IMR-90 (cell line): ENCODE measurements at regions not wholly inside any gene's neighbourhood (a gene's known extent, or its start where the extent isn't known, plus 50 kb on each side); places are given as distances from the start of the nearest gene placed in this dataset.
"Not testable (repeated sequence)": the region's sequence is repeated elsewhere in the genome, so short reads cannot be mapped to it uniquely, and the experiment has no call there.

Source experiments
- ATAC-seq: fragments of 200-7000 bp; cut with Tn5 transposase; 2 replicates; pipeline ENCODE4 v1.9.1; 2020; ENCODE audit warnings: low read depth, mild to moderate bottlenecking, moderate library complexity
- BruUV-seq: library from RNA; stranded (reverse); fragments of 400-500 nt; replicated peaks from 2 replicates; lab custom pipeline; 2021; lab: Mats Ljungman, UMichigan
- CTCF ChIA-PET: fragments of 300-600 bp; formaldehyde crosslinking; extraction: SDS; loops from one replicate; lab custom pipeline; 2021; ENCODE audit warnings: antibody characterized with exemption; lab: Yijun Ruan, JAX
- POLR2A ChIA-PET: fragments of 300-600 bp; sonication (Branson Sonifier 250); formaldehyde crosslinking; loops from one replicate; lab custom pipeline; 2022; ENCODE audit warnings: antibody characterized with exemption; ENCODE audit not compliant: unreplicated experiment; lab: Charles Lee
- DNase-seq: peaks from one replicate; pipeline ENCODE4 v3.0.0; 2013
- H2AFZ ChIP-seq: replicated peaks from 2 replicates; pipeline ENCODE3; 2013; ENCODE audit warnings: low read length, mild to moderate bottlenecking; ENCODE audit not compliant: poor library complexity
- H2AK5ac ChIP-seq: 2 replicates; pipeline ENCODE4 v1.6.1; 2013; ENCODE audit warnings: low read depth, low read length, inconsistent platforms
- H2AK9ac ChIP-seq: replicated peaks from 2 replicates; pipeline ENCODE3; 2013; ENCODE audit warnings: mild to moderate bottlenecking, low read depth, low read length, moderate library complexity; ENCODE audit not compliant: poor library complexity
- H2BK120ac ChIP-seq: 2 replicates; pipeline ENCODE4 v1.6.1; 2013; ENCODE audit warnings: low read depth, low read length, inconsistent platforms
- H2BK15ac ChIP-seq: 3 replicates; pipeline ENCODE4 v1.6.1; 2013; ENCODE audit warnings: low read depth, low read length, inconsistent platforms
- H2BK20ac ChIP-seq: 2 replicates; pipeline ENCODE4 v1.6.1; 2013; ENCODE audit warnings: low read depth, mild to moderate bottlenecking, inconsistent platforms, low read length, moderate library complexity
- H2BK5ac ChIP-seq: 2 replicates; pipeline ENCODE4 v1.6.1; 2013; ENCODE audit warnings: mild to moderate bottlenecking, low read depth, low read length, inconsistent platforms; ENCODE audit not compliant: poor library complexity, severe bottlenecking
- H3K14ac ChIP-seq: replicated peaks from 2 replicates; pipeline ENCODE4 v1.6.1; 2013; ENCODE audit warnings: low read depth, low read length, inconsistent platforms
- H3K18ac ChIP-seq: 2 replicates; pipeline ENCODE4 v1.6.1; 2013; ENCODE audit warnings: low read depth, low read length, control low read depth
- H3K23ac ChIP-seq: 2 replicates; pipeline ENCODE4 v1.6.1; 2013; ENCODE audit warnings: low read depth, low read length, inconsistent platforms
- H3K27ac ChIP-seq: 2 replicates; pipeline ENCODE4 v1.5.1; 2013; ENCODE audit warnings: mild to moderate bottlenecking, control low read depth, low read length; ENCODE audit not compliant: insufficient read depth
- H3K27me3 ChIP-seq: 2 replicates; pipeline ENCODE4 v1.6.1; 2013; ENCODE audit warnings: low read length; ENCODE audit not compliant: control insufficient read depth, insufficient read depth
- H3K36me3 ChIP-seq: 2 replicates; pipeline ENCODE4 v1.6.1; 2013; ENCODE audit warnings: low read length, mixed read lengths; ENCODE audit not compliant: control insufficient read depth, insufficient read depth
- H3K4ac ChIP-seq: 2 replicates; pipeline ENCODE4 v1.6.1; 2013; ENCODE audit warnings: low read depth, low read length, inconsistent platforms
- H3K4me1 ChIP-seq: 2 replicates; pipeline ENCODE4 v1.6.1; 2013; ENCODE audit warnings: low read length, mixed read lengths; ENCODE audit not compliant: control insufficient read depth, insufficient read depth
- H3K4me2 ChIP-seq: 2 replicates; pipeline ENCODE4 v1.6.1; 2013; ENCODE audit warnings: low read depth, mild to moderate bottlenecking, control low read depth, low read length, moderate library complexity
- H3K4me3 ChIP-seq: 2 replicates; pipeline ENCODE4 v1.5.1; 2013; ENCODE audit warnings: low read depth, mild to moderate bottlenecking, control low read depth, low read length, moderate library complexity; ENCODE audit not compliant: insufficient read depth
- H3K56ac ChIP-seq: 2 replicates; pipeline ENCODE4 v1.6.1; 2013; ENCODE audit warnings: low read length, inconsistent platforms; ENCODE audit not compliant: insufficient read depth; ENCODE audit errors: extremely low read depth
- H3K79me1 ChIP-seq, 2 experiments: 2 replicates each; pipeline ENCODE4 v1.6.1; 2013; ENCODE audit warnings: low read length in 2 of 2, inconsistent platforms in 1 of 2, low read depth in 1 of 2
- H3K9ac ChIP-seq: 2 replicates; pipeline ENCODE4 v1.6.1; 2013; ENCODE audit warnings: low read depth, low read length, control low read depth
- H3K9me1 ChIP-seq: 2 replicates; pipeline ENCODE4 v1.6.1; 2013; ENCODE audit warnings: low read length, inconsistent platforms; ENCODE audit not compliant: insufficient read depth
- H3K9me3 ChIP-seq: 2 replicates; pipeline ENCODE4 v1.6.1; 2013; ENCODE audit warnings: low read length; ENCODE audit not compliant: control insufficient read depth, insufficient read depth
- H4K20me1 ChIP-seq: 2 replicates; pipeline ENCODE4 v1.6.1; 2013; ENCODE audit warnings: low read length, inconsistent platforms; ENCODE audit not compliant: insufficient read depth
- H4K5ac ChIP-seq: 2 replicates; pipeline ENCODE4 v1.6.1; 2013; ENCODE audit warnings: mild to moderate bottlenecking, low read depth, low read length, control low read depth
- H4K8ac ChIP-seq, 2 experiments: 2 replicates each; pipeline ENCODE4 v1.6.1; 2013; ENCODE audit warnings: low read depth in 2 of 2, low read length in 2 of 2, control low read depth in 1 of 2, inconsistent platforms in 1 of 2
- H4K91ac ChIP-seq: 2 replicates; pipeline ENCODE4 v1.6.1; 2013; ENCODE audit warnings: low read depth, low read length, inconsistent platforms; ENCODE audit not compliant: insufficient read depth
- WGBS, 2 experiments: methylation state at CpG; one replicate each; pipeline versions ENCODE4 v1.1.5 to v1.1.7; 2013; ENCODE audit warnings: missing lambda C conversion rate in 2 of 2; ENCODE audit not compliant: insufficient read length in 1 of 2; ENCODE audit errors: extremely low coverage in 2 of 2; 5-methylcytosine and 5-hydroxymethylcytosine counted together
- dilution Hi-C: fragments of 300-500 bp; cut with HindIII; formaldehyde crosslinking; loops from one replicate; pipeline ENCODE4 v1.14.3; 2018; ENCODE audit warnings: low sequenced_read_pairs; ENCODE audit not compliant: unreplicated experiment
- in situ Hi-C: fragments of 300-500 bp; cut with MboI; formaldehyde crosslinking; loops from 3 replicates; pipeline ENCODE4 v1.14.3; 2019; ENCODE audit warnings: low sequenced_read_pairs, inconsistent platforms, mixed read lengths
- intact Hi-C: fragments of 100-400 bp; cut with micrococcal nuclease; formaldehyde crosslinking; loops from 2 replicates; pipeline ENCODE4 v1.10.0; 2022

DNA sequence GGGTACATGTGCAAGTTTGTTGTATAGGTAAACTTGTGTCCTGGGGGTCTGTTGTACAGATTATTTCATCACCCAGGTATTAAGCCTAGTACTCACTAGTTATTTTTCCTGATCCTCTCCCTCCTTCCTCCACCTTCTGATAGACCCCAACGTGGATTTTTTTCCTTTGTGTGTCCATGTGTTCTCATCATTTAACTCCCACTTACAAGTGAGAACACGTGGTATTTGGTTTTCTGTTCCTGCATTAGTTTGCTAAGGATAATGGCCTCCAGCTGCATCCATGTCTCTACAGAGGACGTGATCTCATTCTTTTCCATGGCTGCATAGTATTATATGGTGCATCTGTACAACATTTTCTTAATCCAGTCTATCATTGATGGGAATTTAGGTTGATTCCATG, 57.3 kb upstream of the PRELID3B start:
- H2BK20ac ChIP-seq, H3K9me3 ChIP-seq, in situ Hi-C loops, dilution Hi-C loops, H2AK9ac ChIP-seq, ATAC-seq, H3K56ac ChIP-seq, H3K18ac ChIP-seq, H3K79me1 ChIP-seq, H3K4me2 ChIP-seq, DNase-seq, H3K9me1 ChIP-seq, H3K4ac ChIP-seq, H3K4me3 ChIP-seq, POLR2A ChIA-PET, H4K8ac ChIP-seq, H3K4me1 ChIP-seq, H4K20me1 ChIP-seq, H3K27ac ChIP-seq, BruUV-seq, CTCF ChIA-PET, H2AFZ ChIP-seq, H3K36me3 ChIP-seq, H2AK5ac ChIP-seq, intact Hi-C loops, H3K14ac ChIP-seq, H2BK15ac ChIP-seq, H2BK5ac ChIP-seq, H3K27me3 ChIP-seq, H3K9ac ChIP-seq, H2BK120ac ChIP-seq, H4K91ac ChIP-seq, H3K23ac ChIP-seq, H4K5ac ChIP-seq: not testable (repeated sequence)
- no CpG with 5 or more reads among the region's 3 CpGs for WGBS, 2 experiments
